ENCODE measurements at regions not wholly inside any gene's neighbourhood (a gene's known extent, or its start where the extent isn't known, plus 50 kb on each side); places are given as distances from the start of the nearest gene placed in this dataset.

DNA sequence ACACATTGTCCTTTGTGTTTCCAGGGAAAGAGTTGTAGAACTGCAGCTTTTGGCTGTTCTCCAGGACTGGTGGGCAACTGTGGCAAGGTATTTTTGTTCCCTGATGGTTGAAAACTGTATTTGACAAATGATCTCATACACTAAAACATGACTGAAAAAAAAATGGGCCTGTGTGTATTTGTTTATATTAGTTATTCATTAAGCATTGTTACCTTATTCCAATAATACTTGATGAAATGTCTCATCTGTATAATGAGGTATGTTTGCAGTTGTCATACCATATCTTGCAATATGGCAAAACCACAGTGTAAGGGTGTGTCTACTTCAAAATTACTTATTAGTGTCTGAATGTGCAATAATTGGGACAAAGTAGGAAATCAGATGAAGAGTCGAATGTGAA, 479.4 kb upstream of the NOVA1 start:
- TF ChIP-seq, protein P1, sequence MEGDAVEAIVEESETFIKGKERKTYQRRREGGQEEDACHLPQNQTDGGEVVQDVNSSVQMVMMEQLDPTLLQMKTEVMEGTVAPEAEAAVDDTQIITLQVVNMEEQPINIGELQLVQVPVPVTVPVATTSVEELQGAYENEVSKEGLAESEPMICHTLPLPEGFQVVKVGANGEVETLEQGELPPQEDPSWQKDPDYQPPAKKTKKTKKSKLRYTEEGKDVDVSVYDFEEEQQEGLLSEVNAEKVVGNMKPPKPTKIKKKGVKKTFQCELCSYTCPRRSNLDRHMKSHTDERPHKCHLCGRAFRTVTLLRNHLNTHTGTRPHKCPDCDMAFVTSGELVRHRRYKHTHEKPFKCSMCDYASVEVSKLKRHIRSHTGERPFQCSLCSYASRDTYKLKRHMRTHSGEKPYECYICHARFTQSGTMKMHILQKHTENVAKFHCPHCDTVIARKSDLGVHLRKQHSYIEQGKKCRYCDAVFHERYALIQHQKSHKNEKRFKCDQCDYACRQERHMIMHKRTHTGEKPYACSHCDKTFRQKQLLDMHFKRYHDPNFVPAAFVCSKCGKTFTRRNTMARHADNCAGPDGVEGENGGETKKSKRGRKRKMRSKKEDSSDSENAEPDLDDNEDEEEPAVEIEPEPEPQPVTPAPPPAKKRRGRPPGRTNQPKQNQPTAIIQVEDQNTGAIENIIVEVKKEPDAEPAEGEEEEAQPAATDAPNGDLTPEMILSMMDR (IDR thresholded peaks at IDR 0.05) = no peak
- TF ChIP-seq EZH2 (IDR thresholded peaks at IDR 0.05; ENCODE audit: borderline replicate concordance, insufficient read depth, low read depth, low read length, poor library complexity, severe bottlenecking) = no peak
